HG02798 (cell line): ENCODE measurements at regions not wholly inside any gene's neighbourhood (a gene's known extent, or its start where the extent isn't known, plus 50 kb on each side); places are given as distances from the start of the nearest gene placed in this dataset.

Experiments used
- ATAC-seq: cut with Tn5 transposase; IDR thresholded peaks from one replicate; pipeline ENCODE4 v1.9.1; 2021; ENCODE audit warnings: mild to moderate bottlenecking; ENCODE audit not compliant: unreplicated experiment, poor library complexity

DNA sequence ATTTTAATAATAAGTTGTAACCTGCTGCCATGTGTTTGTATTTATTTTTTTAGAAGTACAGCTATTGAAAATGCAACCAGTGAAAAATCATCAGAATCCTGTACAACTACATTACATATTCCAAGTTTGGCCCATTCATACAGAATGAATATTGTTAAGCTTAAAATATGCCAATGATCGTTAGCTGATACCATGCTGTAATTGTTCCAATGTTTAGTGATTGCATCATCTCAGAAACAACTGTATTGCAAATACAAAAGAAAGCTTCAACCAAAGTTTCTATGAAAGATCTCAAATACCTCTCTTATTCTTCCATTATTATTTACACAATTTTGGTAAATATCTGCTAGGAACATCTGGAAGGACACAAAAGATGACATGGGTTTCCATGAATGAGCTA lies 51.6 kb upstream of the ALCAM start:
- ATAC-seq, result no peak

DNA sequence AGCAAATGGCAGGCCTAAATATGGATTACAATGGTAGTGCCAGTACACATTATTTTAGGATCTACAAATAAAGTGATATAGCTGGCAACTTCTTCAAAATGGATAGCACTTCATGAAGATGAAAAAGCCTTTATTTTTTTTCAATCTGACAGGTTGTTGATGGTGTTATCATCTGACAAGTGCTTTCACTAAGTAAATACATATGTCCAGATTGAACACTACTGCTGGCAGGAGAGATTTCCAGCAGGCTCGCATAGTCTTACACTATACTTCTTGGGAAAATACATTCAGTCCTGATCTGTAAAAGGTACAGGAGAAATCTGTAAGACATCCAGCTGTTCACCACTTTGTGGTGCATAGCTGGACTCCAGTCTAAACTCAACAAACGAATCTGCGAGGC lies 50.9 kb upstream of the ALCAM start:
- no peak for ATAC-seq

DNA sequence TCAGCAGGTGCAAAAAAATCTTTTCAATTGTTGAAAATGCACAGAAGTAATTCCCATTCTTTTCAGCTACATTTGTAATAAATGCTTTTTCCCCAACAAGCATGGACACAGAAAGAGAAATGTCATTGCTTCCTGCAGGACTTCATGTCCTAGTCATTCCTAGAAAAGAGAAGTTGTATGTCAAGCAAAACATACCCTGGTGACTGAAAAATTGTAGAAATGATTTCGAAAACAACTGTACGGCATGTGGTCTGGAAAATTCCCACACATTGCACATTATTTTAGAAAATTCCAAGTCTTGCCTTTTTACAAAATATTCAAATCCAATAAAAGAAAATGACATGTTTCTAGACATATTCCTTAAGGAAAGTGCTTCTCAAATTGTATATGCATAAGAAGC lies 50.4 kb upstream of the ALCAM start:
- no peak for ATAC-seq
